ENCODE measurements at regions not wholly inside any gene's neighbourhood (a gene's known extent, or its start where the extent isn't known, plus 50 kb on each side); places are given as distances from the start of the nearest gene placed in this dataset.

- H3K4me2 ChIP-seq (ENCODE audit: low read length): no peak overlapping the region
- no peaks in the 10 kb centered on the region for H3K27me3 ChIP-seq (ENCODE audit: control insufficient read depth, low read length)
- H3K4me1 ChIP-seq (ENCODE audit: control insufficient read depth, low read length): no peaks in the 10 kb centered on the region
- H3K79me2 ChIP-seq (ENCODE audit: control insufficient read depth, low read length): no peaks in the 10 kb centered on the region
- no peaks in the 10 kb centered on the region; the same call in 1 of the 2 replicates for H3K9me3 ChIP-seq (ENCODE audit: control insufficient read depth, insufficient read depth, low read length)
- H4K20me1 ChIP-seq (ENCODE audit: control insufficient read depth, insufficient read depth, low read depth, low read length): no peaks in the 10 kb centered on the region
- H3K4me3 ChIP-seq (ENCODE audit: low read length): no peak overlapping the region
- no peaks in the 10 kb centered on the region for H3F3A ChIP-seq (ENCODE audit: control insufficient read depth, insufficient read depth)
- no peaks in the 10 kb centered on the region for H3K36me3 ChIP-seq (ENCODE audit: control insufficient read depth, low read length)
- TF ChIP-seq CTCF (IDR thresholded peaks at IDR 0.05; ENCODE audit: low read depth, low read length, poor library complexity, severe bottlenecking): no peak
- no peak for TF ChIP-seq EZH2phosphoT487 (IDR thresholded peaks at IDR 0.05; ENCODE audit: borderline replicate concordance, low read length)
- H3K27ac ChIP-seq (ENCODE audit: low read depth, low read length): no peak overlapping the region
- H3K9me2 ChIP-seq (replicated peaks; ENCODE audit: control insufficient read depth, low read length): no peaks in the 10 kb centered on the region
Measured at GRCh38 chr13:54449922-54450321, 1421.3 kb downstream of the OLFM4 start.

GRCh38 chr13:54484166-54484565 lies 1455.6 kb downstream of the OLFM4 start:
- TF ChIP-seq CTCF (IDR thresholded peaks at IDR 0.05; ENCODE audit: low read depth, low read length, poor library complexity, severe bottlenecking): no peak
- no peak for TF ChIP-seq EZH2phosphoT487 (IDR thresholded peaks at IDR 0.05; ENCODE audit: borderline replicate concordance, low read length)
- Histone ChIP-seq H3K27ac (ENCODE audit: low read depth, low read length) (no peak overlapping the region), H4K20me1 (ENCODE audit: control insufficient read depth, insufficient read depth, low read depth, low read length) (no peaks in the 10 kb centered on the region), H3K27me3 (ENCODE audit: control insufficient read depth, low read length) (no peaks in the 10 kb centered on the region), H3K4me3 (ENCODE audit: low read length) (no peak overlapping the region), H3K4me1 (ENCODE audit: control insufficient read depth, low read length) (no peaks in the 10 kb centered on the region), H3F3A (ENCODE audit: control insufficient read depth, insufficient read depth) (no peaks in the 10 kb centered on the region), H3K9me2 (replicated peaks; ENCODE audit: control insufficient read depth, low read length) (no peaks in the 10 kb centered on the region; the same call in 1 of the 2 replicates), H3K36me3 (ENCODE audit: control insufficient read depth, low read length) (no peaks in the 10 kb centered on the region), H3K79me2 (ENCODE audit: control insufficient read depth, low read length) (no peaks in the 10 kb centered on the region), H3K9me3 (ENCODE audit: control insufficient read depth, insufficient read depth, low read length) (no peaks in the 10 kb centered on the region; the same call in 1 of the 2 replicates), H3K4me2 (ENCODE audit: low read length) (no peak overlapping the region)

GRCh38 chr13:54486421-54487166 lies 1458.0 kb downstream of the OLFM4 start:
- Histone ChIP-seq H3K4me1 (ENCODE audit: control insufficient read depth, low read length) (no peaks in the 10 kb centered on the region), H3F3A (ENCODE audit: control insufficient read depth, insufficient read depth) (no peaks in the 10 kb centered on the region), H3K9me2 (replicated peaks; ENCODE audit: control insufficient read depth, low read length) (no peaks in the 10 kb centered on the region; the same call in 1 of the 2 replicates), H3K9me3 (ENCODE audit: control insufficient read depth, insufficient read depth, low read length) (no peaks in the 10 kb centered on the region; the same call in 1 of the 2 replicates), H3K79me2 (ENCODE audit: control insufficient read depth, low read length) (no peaks in the 10 kb centered on the region), H3K27ac (ENCODE audit: low read depth, low read length) (no peak overlapping the region), H3K27me3 (ENCODE audit: control insufficient read depth, low read length) (no peaks in the 10 kb centered on the region), H4K20me1 (ENCODE audit: control insufficient read depth, insufficient read depth, low read depth, low read length) (no peaks in the 10 kb centered on the region), H3K36me3 (ENCODE audit: control insufficient read depth, low read length) (no peaks in the 10 kb centered on the region), H3K4me3 (ENCODE audit: low read length) (no peak overlapping the region), H3K4me2 (ENCODE audit: low read length) (no peak overlapping the region)
- no peak for TF ChIP-seq EZH2phosphoT487 (IDR thresholded peaks at IDR 0.05; ENCODE audit: borderline replicate concordance, low read length)
- no peak for TF ChIP-seq CTCF (IDR thresholded peaks at IDR 0.05; ENCODE audit: low read depth, low read length, poor library complexity, severe bottlenecking)
